ENCODE measurements at regions not wholly inside any gene's neighbourhood (a gene's known extent, or its start where the extent isn't known, plus 50 kb on each side); places are given as distances from the start of the nearest gene placed in this dataset.

DNA sequence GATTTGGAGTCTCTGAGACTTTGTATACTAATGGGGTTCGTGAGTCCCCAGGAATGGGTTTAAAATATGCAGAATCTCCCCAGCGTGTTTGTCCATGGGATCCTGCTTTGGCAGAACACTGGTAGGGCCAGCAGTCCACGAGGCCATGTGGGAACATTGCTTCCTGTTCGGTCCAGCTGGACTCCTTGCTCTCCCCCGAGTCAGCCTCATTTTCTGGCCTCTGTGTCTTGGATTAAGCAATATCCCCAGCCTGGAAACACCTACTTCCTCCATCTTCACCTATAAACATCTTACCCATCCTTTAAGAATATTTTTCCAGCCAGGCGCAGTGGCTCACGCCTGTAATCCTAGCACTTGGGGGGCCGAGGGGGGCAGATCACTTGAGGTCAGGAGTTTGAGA is 142.4 kb downstream of the NAV1 start:
- TF ChIP-seq FOXA1 (IDR thresholded peaks at IDR 0.05): no peak
- no peak for TF ChIP-seq REST (IDR thresholded peaks at IDR 0.05)
- no peak for TF ChIP-seq HNF4A (conservative IDR thresholded peaks at IDR 0.05)
- TF ChIP-seq RXRA (IDR thresholded peaks at IDR 0.05): no peak
- TF ChIP-seq EGR1 (IDR thresholded peaks at IDR 0.05; ENCODE audit: low read depth in 2 of 2): no peak
- no peak for TF ChIP-seq NR2F2 (IDR thresholded peaks at IDR 0.05)
- TF ChIP-seq SP1 (IDR thresholded peaks at IDR 0.05): no peak
- no peak for TF ChIP-seq FOXA2 (IDR thresholded peaks at IDR 0.05)
- no peak for TF ChIP-seq YY1 (IDR thresholded peaks at IDR 0.05)
- no peak for TF ChIP-seq TAF1 (conservative IDR thresholded peaks at IDR 0.05)
- TF ChIP-seq CTCF (IDR thresholded peaks at IDR 0.05; ENCODE audit: low read depth, low read length, missing input control): no peak
- TF ChIP-seq GABPA (IDR thresholded peaks at IDR 0.05 in 1 of 2, conservative IDR thresholded peaks at IDR 0.05 in 1 of 2): no peak
- TF ChIP-seq HNF4G (IDR thresholded peaks at IDR 0.05): no peak
- TF ChIP-seq ZBTB33 (IDR thresholded peaks at IDR 0.05): no peak
- no peak for TF ChIP-seq RAD21 (IDR thresholded peaks at IDR 0.05)
- no peaks in the 10 kb centered on the region for H3K9me3 ChIP-seq (ENCODE audit: control insufficient read depth in 4 of 4, low read length in 3 of 4)
- H3K27me3 ChIP-seq (ENCODE audit: control insufficient read depth in 4 of 4, insufficient read depth in 4 of 4, low read length in 3 of 4): no peaks in the 10 kb centered on the region
- no peaks in the 10 kb centered on the region for H3K36me3 ChIP-seq (ENCODE audit: control insufficient read depth in 4 of 4, insufficient read depth in 3 of 4, low read depth in 1 of 4, low read length in 3 of 4)
- no peak overlapping the region for H3K9ac ChIP-seq (ENCODE audit: low read depth in 1 of 2, low read length in 2 of 2)
- H3K27ac ChIP-seq (ENCODE audit: low read depth in 1 of 2, low read length in 2 of 2): no peak overlapping the region
- DNase-seq (ENCODE audit: low spot score): no peak
- 82% methylated on average over 8 of the region's 8 CpGs for WGBS
- no peak overlapping the region for H3K4me3 ChIP-seq (ENCODE audit: low read depth in 1 of 3, low read length in 3 of 3)
- H3K4me1 ChIP-seq (ENCODE audit: control insufficient read depth in 4 of 4, insufficient read depth in 4 of 4, low read length in 3 of 4): no peaks in the 10 kb centered on the region

DNA sequence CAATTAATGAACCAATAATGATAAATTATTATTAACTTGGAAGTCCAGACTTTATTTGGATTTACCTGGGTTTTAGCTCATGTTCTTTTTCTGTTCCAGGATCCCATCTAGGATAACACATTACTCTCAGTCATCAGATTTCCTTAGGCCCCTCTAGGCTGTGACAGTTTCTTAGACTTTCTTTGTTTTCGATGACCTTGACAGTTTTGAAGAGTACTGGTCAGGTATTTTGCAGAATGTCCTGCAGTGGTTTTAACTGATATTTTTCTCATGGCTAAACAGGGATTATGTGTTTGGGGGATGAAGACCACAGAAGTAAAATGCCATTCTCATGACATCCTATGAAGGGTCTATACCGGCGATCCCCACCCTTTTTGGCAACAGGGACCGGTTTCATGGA is 144.0 kb downstream of the NAV1 start:
- no peak for DNase-seq (ENCODE audit: low spot score)
- peaks cover 0 to 5% (median 2%) of the 10 kb centered on the region in 4 donors for H3K4me1 ChIP-seq (ENCODE audit: control insufficient read depth in 4 of 4, insufficient read depth in 4 of 4, low read length in 3 of 4)
- WGBS: 85% methylated on average over 4 of the region's 4 CpGs

More for the DNA sequence above, 144.0 kb downstream of the NAV1 start:
- no peaks in the 10 kb centered on the region for H3K36me3 ChIP-seq (ENCODE audit: control insufficient read depth in 4 of 4, insufficient read depth in 3 of 4, low read depth in 1 of 4, low read length in 3 of 4)
- no peak overlapping the region for H3K9ac ChIP-seq (ENCODE audit: low read depth in 1 of 2, low read length in 2 of 2)
- no peaks in the 10 kb centered on the region for H3K27me3 ChIP-seq (ENCODE audit: control insufficient read depth in 4 of 4, insufficient read depth in 4 of 4, low read length in 3 of 4)
- TF ChIP-seq HNF4G (IDR thresholded peaks at IDR 0.05) (no peak), EGR1 (IDR thresholded peaks at IDR 0.05; ENCODE audit: low read depth in 2 of 2) (no peak), GABPA (IDR thresholded peaks at IDR 0.05 in 1 of 2, conservative IDR thresholded peaks at IDR 0.05 in 1 of 2) (no peak), ZBTB33 (IDR thresholded peaks at IDR 0.05) (no peak), YY1 (IDR thresholded peaks at IDR 0.05) (no peak), SP1 (IDR thresholded peaks at IDR 0.05) (no peak)
- no peaks in the 10 kb centered on the region for H3K9me3 ChIP-seq (ENCODE audit: control insufficient read depth in 4 of 4, low read length in 3 of 4)
- no peak overlapping the region for H3K4me3 ChIP-seq (ENCODE audit: low read depth in 1 of 3, low read length in 3 of 3)
- H3K27ac ChIP-seq (ENCODE audit: low read depth in 1 of 2, low read length in 2 of 2): no peak overlapping the region

Measured in liver (tissue), 8 donors.